ENCODE measurements at regions not wholly inside any gene's neighbourhood (a gene's known extent, or its start where the extent isn't known, plus 50 kb on each side); places are given as distances from the start of the nearest gene placed in this dataset.

GRCh38 chr11:134741453-134742223 is 329.6 kb upstream of the B3GAT1 start:
- in situ Hi-C loops (cut with MboI; ENCODE audit: low pct_unique_long_range_greater_than_20kb, low sequenced_read_pairs, unreplicated experiment) = no loop called here
- no peak for DNase-seq (ENCODE audit: low spot score)
- TF ChIP-seq CTCF (IDR thresholded peaks at IDR 0.05; ENCODE audit: extremely low read depth, insufficient read depth, missing control alignments) = no peak

- in situ Hi-C loops (cut with MboI; ENCODE audit: low pct_unique_long_range_greater_than_20kb, low sequenced_read_pairs, unreplicated experiment) = no loop called here
- no peak for TF ChIP-seq CTCF (IDR thresholded peaks at IDR 0.05; ENCODE audit: extremely low read depth, insufficient read depth, missing control alignments)
- DNase-seq (ENCODE audit: low spot score) = no peak
These were observed 328.7 kb upstream of the B3GAT1 start for GRCh38 chr11:134740590-134741261.

GRCh38 chr11:134739136-134739535 is 327.1 kb upstream of the B3GAT1 start:
- in situ Hi-C loops (cut with MboI; ENCODE audit: low pct_unique_long_range_greater_than_20kb, low sequenced_read_pairs, unreplicated experiment) = no loop called here
- TF ChIP-seq CTCF (IDR thresholded peaks at IDR 0.05; ENCODE audit: extremely low read depth, insufficient read depth, missing control alignments) = no peak
- no peak for DNase-seq (ENCODE audit: low spot score)

GRCh38 chr11:134738581-134738980 is 326.5 kb upstream of the B3GAT1 start:
- in situ Hi-C loops (cut with MboI; ENCODE audit: low pct_unique_long_range_greater_than_20kb, low sequenced_read_pairs, unreplicated experiment) = no loop called here
- no peak for TF ChIP-seq CTCF (IDR thresholded peaks at IDR 0.05; ENCODE audit: extremely low read depth, insufficient read depth, missing control alignments)

GRCh38 chr11:134737563-134738510 is 325.8 kb upstream of the B3GAT1 start:
- in situ Hi-C loops (cut with MboI; ENCODE audit: low pct_unique_long_range_greater_than_20kb, low sequenced_read_pairs, unreplicated experiment) = no loop called here
- no peak for DNase-seq (ENCODE audit: low spot score)
- no peak for TF ChIP-seq CTCF (IDR thresholded peaks at IDR 0.05; ENCODE audit: extremely low read depth, insufficient read depth, missing control alignments)

More at GRCh38 chr11:134738581-134738980, 326.5 kb upstream of the B3GAT1 start:
- no peak for DNase-seq (ENCODE audit: low spot score)

- in situ Hi-C loops (cut with MboI; ENCODE audit: low pct_unique_long_range_greater_than_20kb, low sequenced_read_pairs, unreplicated experiment) = no loop called here
- DNase-seq (ENCODE audit: low spot score) = no peak
- no peak for TF ChIP-seq CTCF (IDR thresholded peaks at IDR 0.05; ENCODE audit: extremely low read depth, insufficient read depth, missing control alignments)
These were observed 324.4 kb upstream of the B3GAT1 start for GRCh38 chr11:134736251-134736947.
